ENCODE measurements at regions not wholly inside any gene's neighbourhood (a gene's known extent, or its start where the extent isn't known, plus 50 kb on each side); places are given as distances from the start of the nearest gene placed in this dataset.

GRCh38 chr4:101500742-101501141, 153.4 kb upstream of the PPP3CA start:
- no peak for TF ChIP-seq REST (IDR thresholded peaks at IDR 0.05; ENCODE audit: insufficient read depth in 1 of 2, low read depth in 2 of 2, low read length in 1 of 2)
- TF ChIP-seq POLR2AphosphoS5 (IDR thresholded peaks at IDR 0.05; ENCODE audit: low read depth, low read length), result no peak
- no peak for TF ChIP-seq TCF7L2 (IDR thresholded peaks at IDR 0.05; ENCODE audit: low read depth, low read length)
- no peak for TF ChIP-seq SIN3A (IDR thresholded peaks at IDR 0.05; ENCODE audit: borderline replicate concordance, insufficient read depth, low read depth, low read length)
- no peak for TF ChIP-seq CTCF (IDR thresholded peaks at IDR 0.05)
- Histone ChIP-seq H3K9me3 (ENCODE audit: control insufficient read depth, insufficient read depth, low read depth, low read length) (no peaks in the 10 kb centered on the region), H3K4me1 (ENCODE audit: control insufficient read depth, insufficient read depth, low read length) (no peaks in the 10 kb centered on the region), H3K27me3 (ENCODE audit: control insufficient read depth, insufficient read depth, low read length) (no peaks in the 10 kb centered on the region), H3K36me3 (ENCODE audit: control insufficient read depth, insufficient read depth, low read length) (no peaks in the 10 kb centered on the region), H3K4me3 (ENCODE audit: low read depth in 2 of 2, low read length in 2 of 2) (no peak overlapping the region), H3K27ac (ENCODE audit: low read length) (no peak overlapping the region)
- intact Hi-C loops (cut with micrococcal nuclease; ENCODE audit: unreplicated experiment) (no loop called here), in situ Hi-C loops (cut with HindIII; ENCODE audit: low pct_unique_long_range_greater_than_20kb, low sequenced_read_pairs) (no loop called here)
- BruUV-seq (replicated peaks), result no TSS peak
- ATAC-seq (no peak), DNase-seq (ENCODE audit: low read depth, low spot score) (no peak)
- ChIA-PET POLR2A (no interaction called here), CTCF (no interaction called here)

GRCh38 chr4:101475246-101475645, 127.9 kb upstream of the PPP3CA start:
- H3K27me3 ChIP-seq (ENCODE audit: control insufficient read depth, insufficient read depth, low read length), result no peaks in the 10 kb centered on the region
- no peak for ATAC-seq
- intact Hi-C loops (cut with micrococcal nuclease; ENCODE audit: unreplicated experiment), result no loop called here
- H3K36me3 ChIP-seq (ENCODE audit: control insufficient read depth, insufficient read depth, low read length), result no peaks in the 10 kb centered on the region
- POLR2A ChIA-PET, result no interaction called here
- no peak overlapping the region for H3K4me3 ChIP-seq (ENCODE audit: low read depth in 2 of 2, low read length in 2 of 2)
- in situ Hi-C loops (cut with HindIII; ENCODE audit: low pct_unique_long_range_greater_than_20kb, low sequenced_read_pairs), result no loop called here
- CTCF ChIA-PET, result no interaction called here
- no peak for DNase-seq (ENCODE audit: low read depth, low spot score)
- BruUV-seq (replicated peaks), result no TSS peak
- no peak overlapping the region for H3K27ac ChIP-seq (ENCODE audit: low read length)
- H3K4me1 ChIP-seq (ENCODE audit: control insufficient read depth, insufficient read depth, low read length), result no peaks in the 10 kb centered on the region
- TF ChIP-seq REST (IDR thresholded peaks at IDR 0.05; ENCODE audit: insufficient read depth in 1 of 2, low read depth in 2 of 2, low read length in 1 of 2) (no peak), CTCF (IDR thresholded peaks at IDR 0.05) (no peak), POLR2AphosphoS5 (IDR thresholded peaks at IDR 0.05; ENCODE audit: low read depth, low read length) (no peak), TCF7L2 (IDR thresholded peaks at IDR 0.05; ENCODE audit: low read depth, low read length) (no peak), SIN3A (IDR thresholded peaks at IDR 0.05; ENCODE audit: borderline replicate concordance, insufficient read depth, low read depth, low read length) (no peak)
- no peaks in the 10 kb centered on the region for H3K9me3 ChIP-seq (ENCODE audit: control insufficient read depth, insufficient read depth, low read depth, low read length)
